GM23248 (cell line): ENCODE measurements at regions not wholly inside any gene's neighbourhood (a gene's known extent, or its start where the extent isn't known, plus 50 kb on each side); places are given as distances from the start of the nearest gene placed in this dataset.

ENCODE experiments used
- EZH2 ChIP-seq: fragments of 200-600 bp; sonication (generic); IDR thresholded peaks from 2 replicates; pipeline ENCODE4 v1.6.1; 2018; ENCODE audit warnings: antibody characterized with exemption, mild to moderate bottlenecking; ENCODE audit not compliant: insufficient read depth, poor library complexity, severe bottlenecking
- EZH2phosphoT487 ChIP-seq: fragments of 200-600 bp; sonication (generic); IDR thresholded peaks from 2 replicates; pipeline ENCODE4 v1.6.1; 2018; ENCODE audit warnings: antibody characterized with exemption, moderate library complexity, mild to moderate bottlenecking, low read depth; ENCODE audit not compliant: insufficient read depth

GRCh38 chr7:96579119-96579518, 130.5 kb downstream of the SEM1 start:
- TF ChIP-seq EZH2 (no peak), EZH2phosphoT487 (no peak)
